HepG2 (cell line): ENCODE measurements at regions not wholly inside any gene's neighbourhood (a gene's known extent, or its start where the extent isn't known, plus 50 kb on each side); places are given as distances from the start of the nearest gene placed in this dataset.

Experiments
- ATAC-seq: fragments of 200-7000 bp; cut with Tn5 transposase; 3 replicates; pipeline ENCODE4 v1.9.1; 2020; ENCODE audit warnings: mild to moderate bottlenecking, moderate library complexity
- BruUV-seq: library from RNA; stranded (reverse); fragments of 400-500 nt; replicated peaks from 2 replicates; lab custom pipeline; 2021; lab: Mats Ljungman, UMichigan
- CTCF ChIA-PET: fragments of 300-600 bp; formaldehyde crosslinking; extraction: SDS; loops from one replicate; lab custom pipeline; 2021; ENCODE audit warnings: low total read pairs, inconsistent platforms, low intra/inter-chr PET ratio; lab: Yijun Ruan, JAX
- POLR2A ChIA-PET: fragments of 350-600 bp; sonication (Branson Sonifier 250); formaldehyde crosslinking; loops from one replicate; lab custom pipeline; 2020; ENCODE audit warnings: antibody characterized with exemption, inconsistent platforms; lab: Yijun Ruan, JAX
- DNase-seq: peaks from one replicate; pipeline ENCODE4 v3.0.0-alpha.2; 2015; ENCODE audit warnings: low spot score
- FAIRE-seq: peaks from 3 replicates; lab custom pipeline; 2011; peaks lifted over from hg19 to GRCh38; lab: Jason Lieb, UNC
- H2AFZ ChIP-seq: one replicate; pipeline ENCODE4 v1.6.1; 2011; ENCODE audit warnings: low read length, inconsistent platforms
- H3K27ac ChIP-seq: fragments of 300-600 bp; 3 replicates; pipeline ENCODE4 v1.8.0; 2011; ENCODE audit warnings: mixed run types, mild to moderate bottlenecking, mixed read lengths, low read length, inconsistent platforms; ENCODE audit not compliant: insufficient read depth; ENCODE audit errors: extremely low read length
- H3K27me3 ChIP-seq, 2 experiments: fragments of 200-600 bp in 1 of 2; 2 replicates in 1 of 2; 3 replicates in 1 of 2; pipeline versions ENCODE4 v1.6.0 to v1.8.0; 2011; ENCODE audit warnings: low read length in 2 of 2, mild to moderate bottlenecking in 2 of 2, moderate library complexity in 2 of 2, inconsistent platforms in 1 of 2; ENCODE audit not compliant: insufficient read depth in 2 of 2, control insufficient read depth in 1 of 2
- H3K36me3 ChIP-seq, 2 experiments: fragments of 200-600 bp in 1 of 2; replicated peaks in 1 of 2; 2 replicates in 1 of 2; 3 replicates in 1 of 2; pipeline versions ENCODE4 v1.5.1 to v1.8.0; 2011; ENCODE audit warnings: low read length in 2 of 2, inconsistent platforms in 1 of 2; ENCODE audit not compliant: insufficient read depth in 2 of 2, control insufficient read depth in 1 of 2
- H3K4me1 ChIP-seq: 2 replicates; pipeline ENCODE4 v1.5.1; 2012; ENCODE audit warnings: low read length, inconsistent platforms; ENCODE audit not compliant: insufficient read depth
- H3K4me2 ChIP-seq: 2 replicates; pipeline ENCODE4 v1.6.0; 2011; ENCODE audit warnings: low read depth, low read length, inconsistent platforms
- H3K4me3 ChIP-seq, 3 experiments: fragments of 200-600 bp in 1 of 3; sonication (generic), shearing (Covaris generic) in 1 of 3; replicated peaks in 1 of 3; 2 replicates each; pipeline ENCODE4 v1.5.1; 2011 to 2016; ENCODE audit warnings: low read length in 3 of 3, inconsistent platforms in 2 of 3, low read depth in 2 of 3, mild to moderate bottlenecking in 2 of 3, control low read depth in 1 of 3, mixed read lengths in 1 of 3; ENCODE audit not compliant: insufficient read depth in 1 of 3
- H3K79me2 ChIP-seq: one replicate; pipeline ENCODE4 v1.6.1; 2011; ENCODE audit warnings: low read length, inconsistent platforms; ENCODE audit not compliant: insufficient read depth
- H3K9ac ChIP-seq: 2 replicates; pipeline ENCODE4 v1.6.0; 2011; ENCODE audit warnings: mild to moderate bottlenecking, low read depth, low read length, inconsistent platforms; ENCODE audit not compliant: insufficient read depth
- H3K9me3 ChIP-seq: 2 replicates; pipeline ENCODE4 v1.5.1; 2012; ENCODE audit warnings: mild to moderate bottlenecking, low read length
- H4K20me1 ChIP-seq: 2 replicates; pipeline ENCODE4 v1.6.0; 2011; ENCODE audit warnings: inconsistent platforms, mild to moderate bottlenecking, low read length, moderate library complexity; ENCODE audit not compliant: insufficient read depth
- FOXO4 ChIP-seq: sonication (generic); formaldehyde crosslinking; conservative IDR thresholded peaks from 2 replicates; pipeline ENCODE4 v1.8.1; 2023; ENCODE audit warnings: missing genetic modification reagents
- HCFC1 ChIP-seq: fragments of 150-350 bp; IDR thresholded peaks from 2 replicates; pipeline ENCODE4 v1.6.1; 2014; ENCODE audit warnings: low read depth, low read length
- ISX ChIP-seq: sonication (generic); formaldehyde crosslinking; conservative IDR thresholded peaks from 2 replicates; pipeline ENCODE4 v1.5.0; 2020; ENCODE audit warnings: missing genetic modification reagents
- KLF13 ChIP-seq: sonication (generic); formaldehyde crosslinking; IDR thresholded peaks from 2 replicates; pipeline ENCODE4 v1.4.0; 2020; ENCODE audit warnings: mild to moderate bottlenecking, missing genetic modification reagents
- MEF2D ChIP-seq: sonication (generic); formaldehyde crosslinking; IDR thresholded peaks from 2 replicates; pipeline ENCODE4 v1.5.1; 2020; ENCODE audit warnings: mild to moderate bottlenecking, missing genetic modification reagents
- POLR2A ChIP-seq, 2 experiments: IDR thresholded peaks; 2 replicates each; pipeline ENCODE4 v1.6.1; 2011; ENCODE audit warnings: low read depth in 2 of 2, low read length in 2 of 2, mild to moderate bottlenecking in 1 of 2, moderate library complexity in 1 of 2; ENCODE audit not compliant: insufficient read depth in 1 of 2
- RAD51 ChIP-seq: fragments of 450-650 bp; IDR thresholded peaks from 2 replicates; pipeline ENCODE4 v1.6.1; 2016; ENCODE audit warnings: borderline replicate concordance
- ZKSCAN5 ChIP-seq: sonication (generic); formaldehyde crosslinking; IDR thresholded peaks from 2 replicates; pipeline ENCODE4 v1.5.1; 2020; ENCODE audit warnings: mild to moderate bottlenecking, missing genetic modification reagents
- ZNF576 ChIP-seq: sonication (generic); formaldehyde crosslinking; IDR thresholded peaks from 2 replicates; pipeline ENCODE4 v1.4.0; 2020; ENCODE audit warnings: mild to moderate bottlenecking, missing genetic modification reagents
- ZNF720 ChIP-seq: sonication (generic); formaldehyde crosslinking; IDR thresholded peaks from 2 replicates; pipeline ENCODE4 v1.4.0; 2020; ENCODE audit warnings: missing genetic modification reagents
- WGBS: methylation state at CpG from one replicate; pipeline ENCODE4 v1.1.6; 2017; ENCODE audit warnings: low lambda C conversion rate; 5-methylcytosine and 5-hydroxymethylcytosine counted together
- in situ Hi-C: cut with HindIII; loops from 2 replicates; pipeline ENCODE4 v1.10.0; 2017; ENCODE audit warnings: low pct_unique_long_range_greater_than_20kb; ENCODE audit not compliant: extremely low pct_ligation_motif_present
- intact Hi-C: fragments of 100-400 bp; cut with micrococcal nuclease; formaldehyde crosslinking; loops from one replicate; pipeline ENCODE4 v1.10.0; 2022; ENCODE audit not compliant: unreplicated experiment

- intact Hi-C loops: no loop called here
- WGBS: 17% methylated on average over 5 of the region's 5 CpGs
- Histone ChIP-seq H3K36me3 (no peaks in the 10 kb centered on the region), H3K4me2 (no peak overlapping the region), H3K79me2 (no peaks in the 10 kb centered on the region), H2AFZ (no peak overlapping the region), H4K20me1 (no peaks in the 10 kb centered on the region), H3K9ac (no peak overlapping the region), H3K27ac (no peak overlapping the region), H3K9me3 (no peaks in the 10 kb centered on the region), H3K27me3 (no peaks in the 10 kb centered on the region), H3K4me3 (no peak overlapping the region), H3K4me1 (no peaks in the 10 kb centered on the region)
- CTCF ChIA-PET: no interaction called here
- TF ChIP-seq POLR2A (IDR thresholded peaks at IDR 0.05; ENCODE audit: insufficient read depth in 1 of 2, low read depth in 2 of 2, low read length in 2 of 2) (no peak), HCFC1 (no peak), KLF13 (CRISPR knock-in tag) (no peak), ZKSCAN5 (CRISPR knock-in tag) (no peak), ZNF720 (no peak)
- ATAC-seq (no peak), FAIRE-seq (no peak), DNase-seq (no peak)
- in situ Hi-C loops: no loop called here
- POLR2A ChIA-PET: no interaction called here
- BruUV-seq: no TSS peak
Measured at GRCh38 chr4:34932591-34932990, 1311.7 kb downstream of the ARAP2 start.

- Histone ChIP-seq H3K9ac (no peak overlapping the region), H3K4me3 (no peak overlapping the region), H3K79me2 (no peaks in the 10 kb centered on the region), H3K9me3 (no peaks in the 10 kb centered on the region), H4K20me1 (no peaks in the 10 kb centered on the region), H3K36me3 (no peaks in the 10 kb centered on the region), H2AFZ (no peak overlapping the region), H3K27ac (no peak overlapping the region), H3K27me3 (no peaks in the 10 kb centered on the region), H3K4me1 (no peaks in the 10 kb centered on the region), H3K4me2 (no peak overlapping the region)
- intact Hi-C loops: no loop called here
- no TSS peak for BruUV-seq
- 0% methylated on average over 1 of the region's 1 CpG for WGBS
- TF ChIP-seq ZNF720 (no peak), ZNF576 (CRISPR knock-in tag) (no peak), FOXO4 (CRISPR knock-in tag) (no peak), MEF2D (CRISPR knock-in tag) (no peak), ISX (CRISPR knock-in tag) (no peak), RAD51 (no peak)
- DNase-seq: no peak
- FAIRE-seq: no peak
- CTCF ChIA-PET: no interaction called here
- POLR2A ChIA-PET: no interaction called here
- ATAC-seq: no peak
- in situ Hi-C loops: no loop called here
Measured at GRCh38 chr4:34935739-34936138, 1308.6 kb downstream of the ARAP2 start.
